ENCODE measurements at regions not wholly inside any gene's neighbourhood (a gene's known extent, or its start where the extent isn't known, plus 50 kb on each side); places are given as distances from the start of the nearest gene placed in this dataset.

GRCh38 chr10:36051500-36051991, 409.4 kb upstream of the FZD8 start:
- H3K23me2 ChIP-seq (ENCODE audit: low read depth, low read length) = no peaks in the 10 kb centered on the region
- H2AFZ ChIP-seq (ENCODE audit: low read length) = no peak overlapping the region
- no peak overlapping the region for H2BK5ac ChIP-seq (ENCODE audit: low read depth, low read length)
- no peak overlapping the region for H3K56ac ChIP-seq (replicated peaks; ENCODE audit: insufficient read length, low read depth, low read length)
- H2BK15ac ChIP-seq (ENCODE audit: low read length) = no peak overlapping the region
- ChIA-PET POLR2A (ENCODE audit: partially characterized antibody) (no interaction called here), CTCF (ENCODE audit: partially characterized antibody) (no interaction called here)
- no peak overlapping the region for H2AK5ac ChIP-seq (ENCODE audit: low read depth, low read length)
- DNase-seq (ENCODE audit: low read depth in 1 of 2, low spot score in 2 of 2) (no peak), FAIRE-seq (no peak)
- no peak overlapping the region for H4K91ac ChIP-seq (replicated peaks; ENCODE audit: insufficient read length, low read length)
- no peak overlapping the region for H4K5ac ChIP-seq (ENCODE audit: insufficient read length, low read depth, low read length)
- H3K4me2 ChIP-seq (ENCODE audit: insufficient read depth in 1 of 2, low read depth in 2 of 2, low read length in 2 of 2) = no peak overlapping the region
- no peak overlapping the region for H2BK20ac ChIP-seq (ENCODE audit: low read length)
- no peak overlapping the region for H3K23ac ChIP-seq (ENCODE audit: insufficient read length)
- H3K36me3 ChIP-seq (ENCODE audit: control insufficient read depth in 2 of 4, insufficient read depth in 4 of 4, low read length in 3 of 4) = no peaks in the 10 kb centered on the region
- H3K4me3 ChIP-seq (ENCODE audit: extremely low read depth in 1 of 4, insufficient read depth in 2 of 4, low read depth in 3 of 4, low read length in 4 of 4) = no peak overlapping the region
- H3K27ac ChIP-seq (ENCODE audit: low read depth, low read length) = no peak overlapping the region
- H3K9ac ChIP-seq (replicated peaks in 1 of 4; ENCODE audit: extremely low read depth in 1 of 4, low read depth in 3 of 4, low read length in 3 of 4) = no peak overlapping the region
- H2BK120ac ChIP-seq (replicated peaks; ENCODE audit: low read depth, low read length) = no peak overlapping the region
- H3K9me3 ChIP-seq (ENCODE audit: insufficient read depth in 2 of 2, low read depth in 1 of 2, low read length in 1 of 2) = no peaks in the 10 kb centered on the region
- no peaks in the 10 kb centered on the region for H3K4me1 ChIP-seq (replicated peaks in 1 of 4; ENCODE audit: control insufficient read depth in 3 of 4, insufficient read depth in 4 of 4, low read length in 3 of 4)
- H3K27me3 ChIP-seq (replicated peaks in 1 of 4; ENCODE audit: control insufficient read depth in 3 of 4, extremely low read depth in 1 of 4, insufficient read depth in 3 of 4, low read length in 3 of 4) = no peaks in the 10 kb centered on the region
- no peak overlapping the region for H3K4ac ChIP-seq (replicated peaks; ENCODE audit: insufficient read length, low read depth, low read length)
- WGBS, 2 experiments (ENCODE audit: extremely low coverage in 1 of 2, insufficient coverage in 1 of 2, insufficient read length in 1 of 2, insufficient replicate concordance in 2 of 2, low coverage in 1 of 2, low lambda C conversion rate in 2 of 2, missing lambda C conversion rate in 1 of 2) = 89% methylated on average over 4 of the region's 4 CpGs; no CpG with 5 or more reads in 1 of the 2 experiments
- no peak overlapping the region for H4K8ac ChIP-seq (ENCODE audit: extremely low read depth, insufficient read depth, low read length)
- no peaks in the 10 kb centered on the region; the same call in 1 of the 2 replicates for H3K79me1 ChIP-seq (ENCODE audit: low read depth, low read length)
- H3K79me2 ChIP-seq (ENCODE audit: control insufficient read depth in 1 of 2, insufficient read depth in 2 of 2, low read length in 2 of 2) = no peaks in the 10 kb centered on the region
- no peaks in the 10 kb centered on the region for H4K20me1 ChIP-seq (replicated peaks in 1 of 2; ENCODE audit: control insufficient read depth in 1 of 2, insufficient read depth in 2 of 2, low read length in 2 of 2)
- H3K14ac ChIP-seq (ENCODE audit: insufficient read length) = no peak overlapping the region
- H3K18ac ChIP-seq (ENCODE audit: extremely low read depth, low read length) = no peak overlapping the region
- H2BK12ac ChIP-seq (ENCODE audit: low read depth, low read length) = no peak overlapping the region
- TF ChIP-seq CREB1 (IDR thresholded peaks at IDR 0.05) = no peak
- no peak for TF ChIP-seq HDAC2 (IDR thresholded peaks at IDR 0.05; ENCODE audit: borderline replicate concordance in 1 of 2, low read depth in 2 of 2, low read length in 2 of 2)
- no peak for TF ChIP-seq JUN (IDR thresholded peaks at IDR 0.05; ENCODE audit: low read depth, low read length)
